ENCODE measurements at regions not wholly inside any gene's neighbourhood (a gene's known extent, or its start where the extent isn't known, plus 50 kb on each side); places are given as distances from the start of the nearest gene placed in this dataset.

GRCh38 chr12:69064734-69065443 lies 131.9 kb upstream of the CPM start:
- Histone ChIP-seq H3K36me3 (no peaks in the 10 kb centered on the region), H3K27me3 (no peaks in the 10 kb centered on the region), H3K4me3 (no peak overlapping the region), H3K9me3 (no peaks in the 10 kb centered on the region), H3K27ac (replicated peaks in 1 of 4) (no peak overlapping the region), H3K4me1 (peaks cover 0 to 8% (median 4%) of the 10 kb centered on the region in 4 donors)
- no peak for DNase-seq (ENCODE audit: extremely low spot score)
- TF ChIP-seq POLR2A (IDR thresholded peaks at IDR 0.05; ENCODE audit: low read depth) (no peak), EP300 (IDR thresholded peaks at IDR 0.05) (no peak), POLR2AphosphoS5 (IDR thresholded peaks at IDR 0.05) (no peak), CTCF (IDR thresholded peaks at IDR 0.05) (no peak)
- 95% methylated on average over 4 of the region's 4 CpGs for WGBS
- intact Hi-C loops (cut with DNase I): no loop called here

- TF ChIP-seq EP300 (IDR thresholded peaks at IDR 0.05) (no peak), CTCF (IDR thresholded peaks at IDR 0.05) (no peak), POLR2A (IDR thresholded peaks at IDR 0.05; ENCODE audit: low read depth) (no peak), POLR2AphosphoS5 (IDR thresholded peaks at IDR 0.05) (no peak)
- H3K27me3 ChIP-seq: no peaks in the 10 kb centered on the region
- no peak overlapping the region for H3K4me3 ChIP-seq
- peaks cover 0 to 8% (median 4%) of the 10 kb centered on the region in 4 donors for H3K4me1 ChIP-seq
- H3K9me3 ChIP-seq: no peaks in the 10 kb centered on the region
- no peaks in the 10 kb centered on the region for H3K36me3 ChIP-seq
- no peak for DNase-seq (ENCODE audit: extremely low spot score)
- intact Hi-C loops (cut with DNase I): no loop called here
- H3K27ac ChIP-seq (replicated peaks in 1 of 4): no peak overlapping the region
- WGBS: 92% methylated on average over 5 of the region's 5 CpGs
Measured at GRCh38 chr12:69065775-69066174, 132.8 kb upstream of the CPM start.

GRCh38 chr12:69066492-69067373 lies 133.8 kb upstream of the CPM start:
- H3K27ac ChIP-seq (replicated peaks in 1 of 4): no peak overlapping the region
- intact Hi-C loops (cut with DNase I): no loop called here
- no peaks in the 10 kb centered on the region for H3K36me3 ChIP-seq
- no peak overlapping the region for H3K4me3 ChIP-seq
- WGBS: 79% methylated on average over 6 of the region's 6 CpGs
- H3K27me3 ChIP-seq: no peaks in the 10 kb centered on the region
- peaks cover 0 to 2% (median under 1%) of the 10 kb centered on the region in 4 donors for H3K4me1 ChIP-seq
- no peak for DNase-seq (ENCODE audit: extremely low spot score)
- no peak for TF ChIP-seq EP300 (IDR thresholded peaks at IDR 0.05)
- TF ChIP-seq POLR2AphosphoS5 (IDR thresholded peaks at IDR 0.05): no peak
- no peak for TF ChIP-seq CTCF (IDR thresholded peaks at IDR 0.05)
- no peak for TF ChIP-seq POLR2A (IDR thresholded peaks at IDR 0.05; ENCODE audit: low read depth)
- H3K9me3 ChIP-seq: no peaks in the 10 kb centered on the region

GRCh38 chr12:69067713-69068112 lies 134.7 kb upstream of the CPM start:
- TF ChIP-seq POLR2AphosphoS5 (IDR thresholded peaks at IDR 0.05) (no peak), CTCF (IDR thresholded peaks at IDR 0.05) (no peak), POLR2A (IDR thresholded peaks at IDR 0.05; ENCODE audit: low read depth) (no peak), EP300 (IDR thresholded peaks at IDR 0.05) (no peak)
- no peaks in the 10 kb centered on the region for H3K36me3 ChIP-seq
- 86% methylated on average over 6 of the region's 6 CpGs for WGBS
- H3K4me3 ChIP-seq: no peak overlapping the region
- H3K27ac ChIP-seq (replicated peaks in 1 of 4): no peak overlapping the region
- H3K27me3 ChIP-seq: no peaks in the 10 kb centered on the region
- H3K4me1 ChIP-seq: no peaks in the 10 kb centered on the region
- intact Hi-C loops (cut with DNase I): no loop called here
- no peaks in the 10 kb centered on the region for H3K9me3 ChIP-seq
- DNase-seq (ENCODE audit: extremely low spot score): no peak

Measured in esophagus muscularis mucosa (tissue), 4 donors.